Large intestine (tissue), 3 donors: ENCODE measurements at regions not wholly inside any gene's neighbourhood (a gene's known extent, or its start where the extent isn't known, plus 50 kb on each side); places are given as distances from the start of the nearest gene placed in this dataset.
A peak's percentile ranks its signal among the peaks of the same experiment; 100 is the strongest.
"Not testable (repeated sequence)": the region's sequence is repeated elsewhere in the genome, so short reads cannot be mapped to it uniquely, and the experiment has no call there.

Experiments
- DNase-seq, 2 donors: peaks; one replicate each; pipeline versions ENCODE4 v3.0.0 to v3.0.0-alpha.2; 2013
- H3K27ac ChIP-seq: one replicate; pipeline ENCODE4 v1.5.1; 2013; ENCODE audit warnings: low read length
- H3K27me3 ChIP-seq: 2 replicates; pipeline ENCODE4 v1.6.1; 2013; ENCODE audit warnings: low read length; ENCODE audit not compliant: control insufficient read depth, insufficient read depth
- H3K36me3 ChIP-seq: 2 replicates; pipeline ENCODE4 v1.6.1; 2013; ENCODE audit warnings: low read length; ENCODE audit not compliant: control insufficient read depth, insufficient read depth
- H3K4me1 ChIP-seq: one replicate; pipeline ENCODE4 v1.6.1; 2013; ENCODE audit warnings: low read length; ENCODE audit not compliant: control insufficient read depth, insufficient read depth
- H3K4me3 ChIP-seq: one replicate; pipeline ENCODE4 v1.5.1; 2013; ENCODE audit warnings: low read length
- H3K9me3 ChIP-seq: one replicate; pipeline ENCODE4 v1.6.1; 2013; ENCODE audit warnings: mild to moderate bottlenecking, low read depth, low read length, moderate library complexity; ENCODE audit not compliant: control insufficient read depth
- WGBS: methylation state at CpG from one replicate; pipeline ENCODE4 v1.1.5; 2013; ENCODE audit warnings: low lambda C conversion rate; ENCODE audit not compliant: insufficient coverage; 5-methylcytosine and 5-hydroxymethylcytosine counted together

DNA sequence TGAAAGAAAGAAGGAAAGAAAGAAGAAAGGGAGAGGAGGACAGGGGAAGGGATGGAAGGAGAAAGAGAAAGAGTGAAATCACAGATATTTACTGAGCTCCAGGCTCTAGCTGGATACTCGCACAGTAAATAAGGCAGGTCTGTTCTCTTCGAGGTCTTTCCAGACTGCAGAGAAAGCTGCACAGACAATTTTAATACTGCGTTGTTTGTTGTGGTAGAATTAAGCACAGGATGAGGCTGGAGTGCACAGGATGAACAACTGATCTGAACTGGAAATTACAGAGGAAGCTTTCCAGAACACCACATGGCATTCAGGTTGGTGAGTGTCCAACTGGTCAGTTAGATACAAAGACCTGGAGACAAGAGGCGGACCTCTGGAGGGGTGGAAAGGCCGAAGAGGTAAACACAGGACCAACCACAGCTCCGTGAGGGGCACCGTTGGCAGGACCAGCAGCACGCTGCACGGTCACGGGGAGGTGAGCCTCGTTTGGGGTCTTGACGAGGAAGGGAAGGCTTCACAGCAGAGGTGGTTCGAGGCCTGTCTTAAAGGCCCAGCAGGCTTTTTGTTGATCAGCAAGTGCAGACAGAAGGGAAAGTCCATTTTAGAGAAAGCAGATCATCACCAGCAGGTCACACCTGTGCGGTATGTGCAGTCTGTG lies 121.7 kb downstream of the ATP6V0E2 start:
- no CpG with 5 or more reads among the region's 14 CpGs for WGBS
- H3K27me3 ChIP-seq = not testable (repeated sequence)

DNA sequence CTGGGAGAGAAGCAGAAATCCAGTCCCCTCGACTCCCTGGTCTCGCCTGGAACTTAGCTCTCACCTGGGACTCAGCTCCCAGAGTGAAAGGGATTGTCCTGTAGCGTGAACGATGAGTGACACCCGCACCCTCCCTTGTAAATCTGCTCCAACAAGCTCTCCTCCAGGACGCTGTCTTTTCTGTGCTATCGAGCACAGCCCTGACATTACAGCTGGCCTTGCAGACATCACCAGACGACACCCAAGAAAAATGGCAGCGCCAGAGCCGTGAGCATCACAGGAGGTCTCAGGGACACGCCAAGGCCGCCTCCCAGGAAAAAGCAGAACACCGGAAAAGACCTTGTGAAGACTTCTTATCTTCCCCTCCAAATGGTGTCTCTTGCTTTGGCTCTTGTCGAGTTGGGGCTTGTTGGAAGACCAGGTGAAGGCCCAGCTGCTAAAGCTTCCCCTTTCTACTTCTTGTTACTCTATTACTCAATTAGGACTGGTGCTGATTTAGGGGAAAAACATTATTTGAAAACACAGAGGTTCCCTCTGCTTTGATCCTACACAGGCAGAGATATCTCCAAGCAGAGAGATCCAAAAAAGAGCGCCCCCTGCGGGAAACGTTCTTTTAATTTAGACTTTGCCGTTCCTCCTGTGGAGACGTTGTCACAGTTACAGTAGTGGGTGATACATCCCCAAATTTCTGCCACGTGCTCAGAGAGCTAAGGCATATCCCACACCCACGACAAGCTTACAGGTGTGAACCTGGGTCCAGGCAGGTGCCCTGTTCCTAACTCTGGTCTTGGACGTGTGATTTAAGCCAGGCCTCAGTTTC lies 127.2 kb downstream of the ATP6V0E2 start:
- not testable (repeated sequence) for H3K27ac ChIP-seq, H3K4me3 ChIP-seq, DNase-seq, H3K36me3 ChIP-seq, H3K9me3 ChIP-seq, H3K4me1 ChIP-seq, H3K27me3 ChIP-seq
- no CpG with 5 or more reads among the region's 22 CpGs for WGBS

More for the DNA sequence above, 121.7 kb downstream of the ATP6V0E2 start:
- not testable (repeated sequence) for H3K27ac ChIP-seq, H3K9me3 ChIP-seq, H3K4me3 ChIP-seq, DNase-seq, H3K4me1 ChIP-seq, H3K36me3 ChIP-seq

DNA sequence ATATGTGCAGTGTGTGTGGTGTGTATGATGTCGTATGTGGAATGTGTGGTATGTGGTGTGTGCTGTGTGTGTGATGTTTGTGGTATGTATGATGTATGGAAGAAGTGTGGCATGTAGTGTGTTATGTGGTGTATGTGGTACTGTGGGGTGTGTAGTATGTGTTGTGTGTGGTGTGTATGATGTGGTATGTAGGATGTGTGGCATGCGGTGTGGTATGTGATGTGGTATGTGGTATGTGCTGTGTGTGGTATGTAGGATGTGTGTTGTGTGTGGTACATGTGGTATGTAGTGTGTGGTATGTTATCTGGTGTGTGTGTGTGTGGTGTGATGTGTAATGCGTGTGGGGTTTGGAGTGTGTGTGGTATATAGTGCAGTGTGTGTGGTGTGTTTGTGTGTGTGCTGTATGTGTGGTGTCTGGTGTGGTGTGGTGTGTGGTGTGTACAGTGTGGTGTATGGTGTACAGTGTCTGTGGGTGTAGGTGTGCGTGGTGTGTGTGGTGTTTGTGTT lies 129.6 kb downstream of the ATP6V0E2 start:
- Histone ChIP-seq H3K4me1 (no peaks in the 10 kb centered on the region), H3K9me3 (peaks cover 8% of the 10 kb centered on the region), H3K4me3 (no peak overlapping the region), H3K27ac (no peak overlapping the region), H3K27me3 (no peaks in the 10 kb centered on the region), H3K36me3 (no peaks in the 10 kb centered on the region)
- DNase-seq = no peak
- WGBS = 40% methylated on average over 2 of the region's 4 CpGs

DNA sequence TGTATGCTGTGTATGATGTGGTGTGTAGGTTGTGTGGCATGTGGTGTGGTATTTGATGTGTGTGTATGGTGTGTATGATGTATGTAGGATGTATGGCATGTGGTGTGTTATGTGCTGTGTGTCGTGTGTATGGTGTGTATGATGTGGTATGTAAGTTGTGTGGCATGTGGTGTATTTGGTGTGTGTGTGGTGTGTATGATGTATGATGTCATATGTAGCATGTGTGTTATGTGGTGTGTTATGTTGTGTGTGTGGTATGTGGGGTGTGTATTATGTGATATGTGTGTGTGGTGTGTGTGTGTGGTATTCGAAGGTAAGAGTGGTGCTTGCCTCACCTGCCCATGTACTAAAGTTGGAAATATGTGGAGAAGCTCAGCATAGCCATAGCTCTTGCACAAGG lies 130.2 kb downstream of the ATP6V0E2 start:
- H3K27ac ChIP-seq, H3K4me3 ChIP-seq, H3K9me3 ChIP-seq, H3K4me1 ChIP-seq, DNase-seq, H3K36me3 ChIP-seq, H3K27me3 ChIP-seq: not testable (repeated sequence)
- no CpG with 5 or more reads among the region's 2 CpGs for WGBS

DNA sequence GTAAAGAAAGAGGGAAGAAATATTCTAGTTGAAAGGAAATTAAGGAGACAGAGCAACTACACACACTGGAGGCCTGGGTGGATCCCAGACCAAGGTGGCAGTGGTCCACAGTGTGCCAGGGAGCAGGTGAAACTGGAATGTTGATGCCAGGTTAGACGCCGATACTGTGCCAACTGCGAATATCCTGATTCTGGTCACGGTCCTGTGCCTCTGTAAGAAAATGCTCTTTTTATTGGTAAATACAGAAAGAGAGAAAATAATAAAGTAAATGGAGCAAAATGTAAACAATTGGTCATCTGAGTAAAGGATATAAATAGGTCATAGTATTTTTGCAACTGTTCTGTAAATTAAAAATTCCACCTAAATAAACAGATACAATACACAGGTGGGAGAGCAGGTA lies 131.1 kb downstream of the ATP6V0E2 start:
- H3K36me3 ChIP-seq, H3K27ac ChIP-seq, H3K27me3 ChIP-seq, H3K4me3 ChIP-seq, H3K9me3 ChIP-seq, DNase-seq, H3K4me1 ChIP-seq: not testable (repeated sequence)
- 88% methylated on average over 1 of the region's 4 CpGs for WGBS

DNA sequence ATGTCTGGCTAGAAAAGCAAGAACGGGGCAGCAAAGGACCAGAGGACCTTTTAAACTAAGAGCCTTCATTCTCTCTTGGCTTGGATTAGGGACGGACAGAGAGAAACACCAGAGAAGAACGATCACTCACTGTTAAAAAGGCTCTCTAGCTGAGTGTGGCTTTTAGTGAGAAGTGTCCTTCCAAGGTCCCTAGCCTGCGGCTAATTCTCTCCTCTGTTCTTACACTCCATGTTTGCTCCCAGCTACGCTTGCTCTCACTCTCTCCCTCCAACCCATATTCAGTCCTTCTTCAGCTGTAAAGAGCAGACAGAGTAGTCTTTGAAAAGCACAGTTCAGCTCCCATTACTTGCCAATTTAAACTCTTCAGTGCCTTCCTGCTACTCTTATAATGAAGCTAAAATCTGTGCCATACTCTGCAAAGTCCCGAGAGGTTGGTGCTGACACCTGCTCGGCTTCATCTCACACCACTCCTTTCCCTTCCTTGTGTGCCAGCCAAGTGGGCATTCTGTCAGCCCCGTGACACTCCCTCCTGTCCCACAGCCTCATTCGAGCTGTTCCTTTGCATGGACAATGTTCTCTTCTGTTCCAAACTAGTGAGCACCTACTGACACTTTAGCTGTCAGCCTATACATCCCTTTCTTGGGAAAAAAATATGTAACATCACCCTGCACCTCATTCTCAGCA lies 136.0 kb downstream of the ATP6V0E2 start:
- not testable (repeated sequence) for H3K27me3 ChIP-seq, DNase-seq, H3K27ac ChIP-seq, H3K36me3 ChIP-seq, H3K4me1 ChIP-seq, H3K9me3 ChIP-seq, H3K4me3 ChIP-seq
- WGBS = no CpG with 5 or more reads among the region's 9 CpGs

DNA sequence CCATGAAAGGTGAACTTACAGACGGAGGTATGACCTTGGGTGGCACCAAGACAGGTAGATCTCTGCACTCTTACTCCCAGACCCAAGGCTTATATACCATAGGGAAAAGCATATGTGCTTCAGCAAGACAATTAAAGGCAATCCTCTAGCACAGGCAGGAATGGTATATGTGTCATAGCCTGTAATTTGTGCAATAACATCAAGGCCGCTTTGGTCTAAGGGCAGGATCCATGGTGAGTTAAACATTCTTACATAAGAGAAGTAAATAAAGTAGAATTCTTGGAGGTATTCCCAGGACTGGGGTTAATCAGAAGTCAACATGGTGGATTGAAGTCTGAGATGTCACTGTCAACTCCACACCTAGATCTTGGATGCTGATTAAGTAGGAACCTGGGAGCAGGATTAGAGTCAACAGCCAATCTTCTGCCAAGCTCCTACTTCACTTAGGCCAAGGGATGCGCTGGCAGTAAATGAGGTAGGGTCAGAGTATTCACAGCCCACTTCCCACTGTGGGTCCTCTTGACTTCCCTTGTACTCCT lies 143.0 kb downstream of the ATP6V0E2 start:
- not testable (repeated sequence) for H3K4me3 ChIP-seq, H3K36me3 ChIP-seq, H3K27ac ChIP-seq, H3K4me1 ChIP-seq, DNase-seq, H3K9me3 ChIP-seq, H3K27me3 ChIP-seq
- no CpG with 5 or more reads among the region's 3 CpGs for WGBS

DNA sequence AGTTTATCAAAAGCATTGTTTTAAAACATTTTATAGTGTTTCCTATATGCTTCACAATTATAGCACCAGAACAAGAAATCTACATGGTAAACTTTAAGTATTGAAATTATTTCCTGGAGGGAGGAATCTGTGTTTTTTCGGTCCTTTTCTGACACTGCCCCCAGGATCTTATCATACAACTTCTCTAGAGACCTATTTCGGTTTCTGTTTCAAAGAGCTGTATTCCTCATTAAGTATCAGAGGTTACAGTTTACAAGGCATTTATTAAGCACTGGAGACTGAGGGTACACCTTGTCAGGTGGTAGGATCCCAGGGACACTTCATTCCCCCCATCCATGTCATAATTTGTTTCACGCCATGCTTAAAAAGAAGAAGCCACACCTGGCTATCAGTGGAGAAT lies 146.4 kb downstream of the ATP6V0E2 start:
- peak in 1 of 2 donors; percentile 37 for DNase-seq
- H3K4me3 ChIP-seq, H3K4me1 ChIP-seq, H3K36me3 ChIP-seq, H3K27me3 ChIP-seq, H3K27ac ChIP-seq, H3K9me3 ChIP-seq: not testable (repeated sequence)
- 24% methylated on average over 2 of the region's 3 CpGs for WGBS

DNA sequence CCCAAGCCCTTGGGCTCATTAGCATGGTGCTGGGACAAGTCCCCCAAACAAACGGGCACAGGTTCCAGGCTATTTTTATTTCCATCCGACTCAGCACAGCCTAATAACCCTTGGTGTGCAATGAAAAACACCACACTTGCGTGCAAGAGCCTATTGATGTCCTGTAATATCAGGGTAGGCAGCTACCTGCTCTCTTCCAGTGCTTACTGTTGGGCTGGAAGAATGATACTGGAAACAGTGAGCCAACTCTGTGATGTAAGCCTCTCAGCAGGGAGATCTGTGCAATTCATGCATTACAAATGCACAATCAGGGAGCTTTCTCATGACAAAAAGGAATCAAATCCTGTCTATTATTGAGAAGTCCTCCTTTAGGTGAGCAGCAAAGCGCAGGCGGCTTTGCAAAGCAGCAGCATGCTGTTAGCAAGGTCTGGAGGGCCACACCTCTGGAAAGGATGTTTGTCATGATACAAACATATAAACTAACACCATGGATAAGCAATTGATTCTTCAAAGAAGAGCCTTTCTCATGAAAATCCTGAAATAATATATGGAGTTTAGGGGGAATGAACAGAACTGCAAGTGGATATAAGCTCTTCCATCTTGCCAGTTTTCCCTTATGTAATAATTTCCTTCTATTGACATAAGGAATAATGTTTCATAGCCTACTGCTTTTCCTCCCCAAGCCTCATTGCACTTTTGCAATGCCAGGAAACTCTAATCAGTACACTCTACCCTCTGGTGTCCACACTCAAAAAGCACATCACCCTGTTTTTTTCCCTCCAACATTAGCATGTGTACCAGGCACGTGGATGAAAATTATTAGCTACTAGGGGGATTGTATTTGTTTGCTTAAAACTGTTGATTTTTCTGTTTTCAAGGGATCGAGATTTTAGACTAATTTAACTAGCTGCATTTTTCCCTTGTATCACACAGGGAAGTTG lies 151.1 kb downstream of the ATP6V0E2 start:
- not testable (repeated sequence) for H3K27ac ChIP-seq, DNase-seq, H3K27me3 ChIP-seq, H3K9me3 ChIP-seq, H3K4me3 ChIP-seq, H3K4me1 ChIP-seq, H3K36me3 ChIP-seq
- WGBS = no CpG with 5 or more reads among the region's 7 CpGs
